ENCODE measurements at regions not wholly inside any gene's neighbourhood (a gene's known extent, or its start where the extent isn't known, plus 50 kb on each side); places are given as distances from the start of the nearest gene placed in this dataset.

DNA sequence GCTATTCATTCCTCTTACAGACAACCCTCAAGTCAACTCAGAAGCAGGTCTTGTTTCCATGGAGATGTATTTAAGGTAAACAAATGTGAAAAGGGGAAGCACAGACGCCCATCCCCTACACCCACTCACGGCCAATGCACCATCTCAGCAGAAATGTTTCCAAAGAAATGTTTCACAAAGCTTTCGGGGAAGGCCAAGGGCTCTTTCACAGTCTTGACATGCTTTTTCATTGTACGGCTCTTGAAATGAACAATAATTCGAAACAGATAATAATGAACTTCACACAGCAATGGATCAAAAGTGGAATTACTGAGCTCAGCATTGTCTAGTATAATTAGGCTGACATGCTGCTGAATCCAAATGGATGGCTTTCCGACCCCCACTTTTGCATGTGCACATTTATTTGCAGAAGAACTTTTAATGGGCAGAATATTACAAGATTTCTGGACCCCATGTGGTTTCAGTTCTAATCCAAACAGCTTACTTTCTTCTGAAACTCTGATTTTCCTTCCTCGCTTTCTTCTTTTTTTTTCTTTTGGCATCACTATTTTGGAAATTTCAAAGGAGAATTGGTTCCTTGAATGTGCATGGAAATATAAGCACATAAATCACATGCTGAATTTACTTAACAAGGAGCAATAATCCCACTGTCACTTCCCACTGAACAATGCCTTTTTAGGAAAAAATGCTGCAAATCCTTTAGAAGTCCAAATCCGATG, 160.9 kb downstream of the SMIM20 start:
- TF ChIP-seq, protein P1, sequence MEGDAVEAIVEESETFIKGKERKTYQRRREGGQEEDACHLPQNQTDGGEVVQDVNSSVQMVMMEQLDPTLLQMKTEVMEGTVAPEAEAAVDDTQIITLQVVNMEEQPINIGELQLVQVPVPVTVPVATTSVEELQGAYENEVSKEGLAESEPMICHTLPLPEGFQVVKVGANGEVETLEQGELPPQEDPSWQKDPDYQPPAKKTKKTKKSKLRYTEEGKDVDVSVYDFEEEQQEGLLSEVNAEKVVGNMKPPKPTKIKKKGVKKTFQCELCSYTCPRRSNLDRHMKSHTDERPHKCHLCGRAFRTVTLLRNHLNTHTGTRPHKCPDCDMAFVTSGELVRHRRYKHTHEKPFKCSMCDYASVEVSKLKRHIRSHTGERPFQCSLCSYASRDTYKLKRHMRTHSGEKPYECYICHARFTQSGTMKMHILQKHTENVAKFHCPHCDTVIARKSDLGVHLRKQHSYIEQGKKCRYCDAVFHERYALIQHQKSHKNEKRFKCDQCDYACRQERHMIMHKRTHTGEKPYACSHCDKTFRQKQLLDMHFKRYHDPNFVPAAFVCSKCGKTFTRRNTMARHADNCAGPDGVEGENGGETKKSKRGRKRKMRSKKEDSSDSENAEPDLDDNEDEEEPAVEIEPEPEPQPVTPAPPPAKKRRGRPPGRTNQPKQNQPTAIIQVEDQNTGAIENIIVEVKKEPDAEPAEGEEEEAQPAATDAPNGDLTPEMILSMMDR (IDR thresholded peaks at IDR 0.05), result no peak
- TF ChIP-seq POLR2A (IDR thresholded peaks at IDR 0.05), result no peak

Data from testis (tissue), 2 donors.